Liver (tissue), 3 donors: ENCODE measurements at regions not wholly inside any gene's neighbourhood (a gene's known extent, or its start where the extent isn't known, plus 50 kb on each side); places are given as distances from the start of the nearest gene placed in this dataset.

Experiments
- GABPA ChIP-seq, 2 donors: IDR thresholded peaks in 1 of 2; conservative IDR thresholded peaks in 1 of 2; 2 replicates each; pipeline ENCODE4 v1.6.1; 2016; ENCODE audit warnings: antibody characterized with exemption in 2 of 2, mild to moderate bottlenecking in 1 of 2, moderate library complexity in 1 of 2
- RAD21 ChIP-seq, 2 donors: IDR thresholded peaks; 2 replicates each; pipeline ENCODE4 v1.6.1; 2016; ENCODE audit warnings: antibody characterized with exemption in 2 of 2, mild to moderate bottlenecking in 2 of 2
- SP1 ChIP-seq: IDR thresholded peaks from 2 replicates; pipeline ENCODE4 v1.6.1; 2018; ENCODE audit warnings: antibody characterized with exemption, mild to moderate bottlenecking
- TAF1 ChIP-seq: conservative IDR thresholded peaks from 2 replicates; pipeline ENCODE4 v1.6.1; 2016; ENCODE audit warnings: antibody characterized with exemption, mild to moderate bottlenecking
- TF ChIP-seq, protein P1 (sequence below): fragments of 150-350 bp; IDR thresholded peaks from 2 replicates; pipeline ENCODE4 v1.5.1; 2017; ENCODE audit warnings: improper control_type of control experiment, low read depth, low read length; ENCODE audit not compliant: missing input control
- donor health status: healthy.
- donor health status: healthy.

DNA sequence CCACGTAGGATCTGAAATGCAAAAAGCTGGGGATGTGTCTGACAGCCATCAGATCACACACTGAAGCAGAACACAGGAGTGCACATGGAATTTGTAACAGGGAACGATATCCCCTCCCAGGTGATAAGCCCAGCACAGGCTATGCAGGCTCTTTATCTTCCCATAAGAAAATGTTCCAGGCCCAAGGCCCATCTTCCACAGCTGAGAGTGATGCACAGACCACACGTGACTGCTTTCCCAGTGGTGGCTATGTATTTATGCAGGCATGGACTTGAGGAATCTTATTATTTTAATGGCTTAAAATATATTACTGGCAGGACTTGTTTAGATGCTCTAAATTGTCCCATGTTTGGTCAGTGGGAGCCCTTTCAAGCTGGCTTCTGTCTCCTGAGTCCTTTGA is 70.5 kb upstream of the AFF3 start:
- TF ChIP-seq TAF1 (no peak), SP1 (no peak), RAD21 (IDR thresholded peaks at IDR 0.05) (no peak), GABPA (IDR thresholded peaks at IDR 0.05 in 1 of 2, conservative IDR thresholded peaks at IDR 0.05 in 1 of 2) (no peak)
- TF ChIP-seq, protein P1, sequence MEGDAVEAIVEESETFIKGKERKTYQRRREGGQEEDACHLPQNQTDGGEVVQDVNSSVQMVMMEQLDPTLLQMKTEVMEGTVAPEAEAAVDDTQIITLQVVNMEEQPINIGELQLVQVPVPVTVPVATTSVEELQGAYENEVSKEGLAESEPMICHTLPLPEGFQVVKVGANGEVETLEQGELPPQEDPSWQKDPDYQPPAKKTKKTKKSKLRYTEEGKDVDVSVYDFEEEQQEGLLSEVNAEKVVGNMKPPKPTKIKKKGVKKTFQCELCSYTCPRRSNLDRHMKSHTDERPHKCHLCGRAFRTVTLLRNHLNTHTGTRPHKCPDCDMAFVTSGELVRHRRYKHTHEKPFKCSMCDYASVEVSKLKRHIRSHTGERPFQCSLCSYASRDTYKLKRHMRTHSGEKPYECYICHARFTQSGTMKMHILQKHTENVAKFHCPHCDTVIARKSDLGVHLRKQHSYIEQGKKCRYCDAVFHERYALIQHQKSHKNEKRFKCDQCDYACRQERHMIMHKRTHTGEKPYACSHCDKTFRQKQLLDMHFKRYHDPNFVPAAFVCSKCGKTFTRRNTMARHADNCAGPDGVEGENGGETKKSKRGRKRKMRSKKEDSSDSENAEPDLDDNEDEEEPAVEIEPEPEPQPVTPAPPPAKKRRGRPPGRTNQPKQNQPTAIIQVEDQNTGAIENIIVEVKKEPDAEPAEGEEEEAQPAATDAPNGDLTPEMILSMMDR = no peak
